HepG2 (cell line): ENCODE measurements at regions not wholly inside any gene's neighbourhood (a gene's known extent, or its start where the extent isn't known, plus 50 kb on each side); places are given as distances from the start of the nearest gene placed in this dataset.

ENCODE experiments used
- ATAC-seq: fragments of 200-7000 bp; cut with Tn5 transposase; 3 replicates; pipeline ENCODE4 v1.9.1; 2020; ENCODE audit warnings: mild to moderate bottlenecking, moderate library complexity
- BruUV-seq: library from RNA; stranded (reverse); fragments of 400-500 nt; replicated peaks from 2 replicates; lab custom pipeline; 2021; lab: Mats Ljungman, UMichigan
- CTCF ChIA-PET: fragments of 300-600 bp; formaldehyde crosslinking; extraction: SDS; loops from one replicate; lab custom pipeline; 2021; ENCODE audit warnings: low total read pairs, inconsistent platforms, low intra/inter-chr PET ratio; lab: Yijun Ruan, JAX
- POLR2A ChIA-PET: fragments of 350-600 bp; sonication (Branson Sonifier 250); formaldehyde crosslinking; loops from one replicate; lab custom pipeline; 2020; ENCODE audit warnings: antibody characterized with exemption, inconsistent platforms; lab: Yijun Ruan, JAX
- DNase-seq: peaks from one replicate; pipeline ENCODE4 v3.0.0-alpha.2; 2015; ENCODE audit warnings: low spot score
- FAIRE-seq: peaks from 3 replicates; lab custom pipeline; 2011; peaks lifted over from hg19 to GRCh38; lab: Jason Lieb, UNC
- H2AFZ ChIP-seq: one replicate; pipeline ENCODE4 v1.6.1; 2011; ENCODE audit warnings: low read length, inconsistent platforms
- H3K27ac ChIP-seq: fragments of 300-600 bp; 3 replicates; pipeline ENCODE4 v1.8.0; 2011; ENCODE audit warnings: mixed run types, mild to moderate bottlenecking, mixed read lengths, low read length, inconsistent platforms; ENCODE audit not compliant: insufficient read depth; ENCODE audit errors: extremely low read length
- H3K27me3 ChIP-seq, 2 experiments: fragments of 200-600 bp in 1 of 2; 2 replicates in 1 of 2; 3 replicates in 1 of 2; pipeline versions ENCODE4 v1.6.0 to v1.8.0; 2011; ENCODE audit warnings: low read length in 2 of 2, mild to moderate bottlenecking in 2 of 2, moderate library complexity in 2 of 2, inconsistent platforms in 1 of 2; ENCODE audit not compliant: insufficient read depth in 2 of 2, control insufficient read depth in 1 of 2
- H3K36me3 ChIP-seq, 2 experiments: fragments of 200-600 bp in 1 of 2; replicated peaks in 1 of 2; 2 replicates in 1 of 2; 3 replicates in 1 of 2; pipeline versions ENCODE4 v1.5.1 to v1.8.0; 2011; ENCODE audit warnings: low read length in 2 of 2, inconsistent platforms in 1 of 2; ENCODE audit not compliant: insufficient read depth in 2 of 2, control insufficient read depth in 1 of 2
- H3K4me1 ChIP-seq: 2 replicates; pipeline ENCODE4 v1.5.1; 2012; ENCODE audit warnings: low read length, inconsistent platforms; ENCODE audit not compliant: insufficient read depth
- H3K4me2 ChIP-seq: 2 replicates; pipeline ENCODE4 v1.6.0; 2011; ENCODE audit warnings: low read depth, low read length, inconsistent platforms
- H3K4me3 ChIP-seq, 3 experiments: fragments of 200-600 bp in 1 of 3; sonication (generic), shearing (Covaris generic) in 1 of 3; replicated peaks in 1 of 3; 2 replicates each; pipeline ENCODE4 v1.5.1; 2011 to 2016; ENCODE audit warnings: low read length in 3 of 3, inconsistent platforms in 2 of 3, low read depth in 2 of 3, mild to moderate bottlenecking in 2 of 3, control low read depth in 1 of 3, mixed read lengths in 1 of 3; ENCODE audit not compliant: insufficient read depth in 1 of 3
- H3K79me2 ChIP-seq: one replicate; pipeline ENCODE4 v1.6.1; 2011; ENCODE audit warnings: low read length, inconsistent platforms; ENCODE audit not compliant: insufficient read depth
- H3K9ac ChIP-seq: 2 replicates; pipeline ENCODE4 v1.6.0; 2011; ENCODE audit warnings: mild to moderate bottlenecking, low read depth, low read length, inconsistent platforms; ENCODE audit not compliant: insufficient read depth
- H3K9me3 ChIP-seq: 2 replicates; pipeline ENCODE4 v1.5.1; 2012; ENCODE audit warnings: mild to moderate bottlenecking, low read length
- H4K20me1 ChIP-seq: 2 replicates; pipeline ENCODE4 v1.6.0; 2011; ENCODE audit warnings: inconsistent platforms, mild to moderate bottlenecking, low read length, moderate library complexity; ENCODE audit not compliant: insufficient read depth
- BCLAF1 ChIP-seq: fragments of 450-650 bp; IDR thresholded peaks from 2 replicates; pipeline ENCODE4 v1.6.1; 2017; ENCODE audit warnings: mild to moderate bottlenecking
- CREB1 ChIP-seq, 2 experiments: fragments of 450-650 bp in 1 of 2; IDR thresholded peaks; 2 replicates each; pipeline ENCODE4 v1.6.1; 2016 to 2017; ENCODE audit warnings: control low read depth in 1 of 2, mild to moderate bottlenecking in 1 of 2, missing compliant biosample characterization in 1 of 2, missing genetic modification characterization in 1 of 2
- DPF2 ChIP-seq: sonication (generic); formaldehyde crosslinking; IDR thresholded peaks from 2 replicates; pipeline ENCODE4 v1.4.0; 2020; ENCODE audit warnings: mild to moderate bottlenecking, low read depth, missing genetic modification reagents, borderline replicate concordance
- HDAC1 ChIP-seq: sonication (generic); formaldehyde crosslinking; IDR thresholded peaks from 2 replicates; pipeline ENCODE4 v1.5.1; 2020; ENCODE audit warnings: mild to moderate bottlenecking, missing genetic modification reagents
- HES4 ChIP-seq: sonication (generic); formaldehyde crosslinking; IDR thresholded peaks from 2 replicates; pipeline ENCODE4 v1.9.0; 2021; ENCODE audit warnings: mild to moderate bottlenecking, missing genetic modification reagents, borderline replicate concordance
- IKZF1 ChIP-seq: fragments of 450-650 bp; IDR thresholded peaks from 2 replicates; pipeline ENCODE4 v1.7.1; 2016
- MIER3 ChIP-seq: IDR thresholded peaks from 2 replicates; pipeline ENCODE4 v1.6.1; 2016; ENCODE audit warnings: missing compliant biosample characterization, borderline replicate concordance
- ONECUT2 ChIP-seq: sonication (generic); formaldehyde crosslinking; IDR thresholded peaks from 2 replicates; pipeline ENCODE4 v1.4.0; 2020; ENCODE audit warnings: missing genetic modification reagents
- SMAD9 ChIP-seq: sonication (generic); formaldehyde crosslinking; IDR thresholded peaks from 2 replicates; pipeline ENCODE4 v1.5.1; 2020; ENCODE audit warnings: mild to moderate bottlenecking, missing genetic modification reagents
- SNAI1 ChIP-seq: sonication (generic); formaldehyde crosslinking; IDR thresholded peaks from 2 replicates; pipeline ENCODE4 v1.5.0; 2020; ENCODE audit warnings: mild to moderate bottlenecking, missing genetic modification reagents, borderline replicate concordance
- SOX5 ChIP-seq: IDR thresholded peaks from 2 replicates; pipeline ENCODE4 v1.6.1; 2016; ENCODE audit warnings: borderline replicate concordance
- YEATS2 ChIP-seq: sonication (generic); formaldehyde crosslinking; IDR thresholded peaks from 2 replicates; pipeline ENCODE4 v1.4.0; 2020; ENCODE audit warnings: missing genetic modification reagents, borderline replicate concordance
- YY1 ChIP-seq: IDR thresholded peaks from 2 replicates; pipeline ENCODE4 v1.6.1; 2011; ENCODE audit warnings: low read length, low read depth, moderate library complexity, mild to moderate bottlenecking; ENCODE audit not compliant: insufficient read depth, insufficient replicate concordance
- ZFP82 ChIP-seq: sonication (generic); formaldehyde crosslinking; IDR thresholded peaks from 2 replicates; pipeline ENCODE4 v1.5.1; 2020; ENCODE audit warnings: mild to moderate bottlenecking, missing genetic modification reagents, borderline replicate concordance
- ZNF17 ChIP-seq: sonication (generic); formaldehyde crosslinking; IDR thresholded peaks from 2 replicates; pipeline ENCODE4 v1.5.0; 2020; ENCODE audit warnings: mild to moderate bottlenecking, missing genetic modification reagents
- ZNF781 ChIP-seq: sonication (generic); formaldehyde crosslinking; IDR thresholded peaks from 2 replicates; pipeline ENCODE4 v1.5.1; 2020; ENCODE audit warnings: borderline replicate concordance, mild to moderate bottlenecking, missing genetic modification reagents; ENCODE audit errors: not compliant biosample characterization
- WGBS: methylation state at CpG from one replicate; pipeline ENCODE4 v1.1.6; 2017; ENCODE audit warnings: low lambda C conversion rate; 5-methylcytosine and 5-hydroxymethylcytosine counted together
- in situ Hi-C: cut with HindIII; loops from 2 replicates; pipeline ENCODE4 v1.10.0; 2017; ENCODE audit warnings: low pct_unique_long_range_greater_than_20kb; ENCODE audit not compliant: extremely low pct_ligation_motif_present
- intact Hi-C: fragments of 100-400 bp; cut with micrococcal nuclease; formaldehyde crosslinking; loops from one replicate; pipeline ENCODE4 v1.10.0; 2022; ENCODE audit not compliant: unreplicated experiment

DNA sequence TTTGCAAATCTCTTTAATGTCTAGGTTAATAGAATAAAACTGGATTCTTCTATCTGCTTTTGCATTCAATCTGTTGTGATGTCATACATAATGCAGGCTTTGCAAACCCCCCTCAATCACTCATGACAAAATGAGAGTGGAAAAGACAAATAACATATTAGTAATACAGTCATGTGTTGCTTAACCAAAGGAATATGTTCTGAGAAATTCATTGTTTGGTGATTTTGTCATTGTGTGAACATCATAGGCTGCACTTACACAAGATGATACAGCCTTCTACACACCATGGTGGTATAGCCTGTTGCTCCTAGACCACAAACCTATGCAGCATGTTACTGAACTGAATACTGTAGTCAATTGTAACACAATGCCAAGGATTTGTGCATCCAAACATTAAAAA lies 87.3 kb upstream of the SEC61G start:
- no peaks in the 10 kb centered on the region for H3K36me3 ChIP-seq
- no peak for DNase-seq
- H2AFZ ChIP-seq: no peak overlapping the region
- no peak for ATAC-seq
- H3K4me1 ChIP-seq: peaks cover 17% of the 10 kb centered on the region
- no peak overlapping the region for H3K27ac ChIP-seq
- H3K9ac ChIP-seq: no peak overlapping the region
- no peaks in the 10 kb centered on the region for H3K79me2 ChIP-seq
- H4K20me1 ChIP-seq: no peaks in the 10 kb centered on the region
- in situ Hi-C loops (no loop called here), intact Hi-C loops (no loop called here)
- TF ChIP-seq YY1: no peak
- TF ChIP-seq CREB1 (IDR thresholded peaks at IDR 0.05): peak; percentile 23; the same call in 1 of the 2 replicates
- TF ChIP-seq CREB1 (CRISPR knock-in tag; IDR thresholded peaks at IDR 0.05): no peak
- ChIA-PET POLR2A (no interaction called here), CTCF (no interaction called here)
- FAIRE-seq: no peak
- BruUV-seq: no TSS peak
- no peak overlapping the region for H3K4me3 ChIP-seq
- no peak overlapping the region for H3K4me2 ChIP-seq
- H3K27me3 ChIP-seq: no peaks in the 10 kb centered on the region
- no peaks in the 10 kb centered on the region for H3K9me3 ChIP-seq

GRCh38 chr7:54847921-54848320 lies 88.9 kb upstream of the SEC61G start:
- in situ Hi-C loops (no loop called here), intact Hi-C loops (no loop called here)
- no peaks in the 10 kb centered on the region for H4K20me1 ChIP-seq
- H3K4me1 ChIP-seq: 0 out of 2 replicates have a peak, but pooled peaks cover under 1% of the 10 kb centered on the region
- no peak for DNase-seq
- H3K9ac ChIP-seq: no peak overlapping the region
- H3K4me2 ChIP-seq: no peak overlapping the region
- CTCF ChIA-PET: no interaction called here
- H3K27ac ChIP-seq: no peak overlapping the region
- no peak for TF ChIP-seq SNAI1 (CRISPR knock-in tag)
- no peak for TF ChIP-seq HDAC1 (CRISPR knock-in tag)
- TF ChIP-seq ZNF781 (CRISPR knock-in tag): no peak
- TF ChIP-seq ONECUT2 (CRISPR knock-in tag): no peak
- TF ChIP-seq SOX5: no peak
- no peak for TF ChIP-seq HES4 (CRISPR knock-in tag)
- TF ChIP-seq YEATS2 (CRISPR knock-in tag): no peak
- no peak for TF ChIP-seq ZFP82
- no peak for TF ChIP-seq SMAD9 (CRISPR knock-in tag)
- TF ChIP-seq IKZF1: no peak
- TF ChIP-seq BCLAF1: no peak
- no peak for TF ChIP-seq DPF2
- TF ChIP-seq ZNF17 (CRISPR knock-in tag): no peak
- TF ChIP-seq MIER3 (CRISPR knock-in tag): no peak
- no TSS peak for BruUV-seq
- H3K27me3 ChIP-seq: no peaks in the 10 kb centered on the region
- no peaks in the 10 kb centered on the region for H3K9me3 ChIP-seq
- no peak overlapping the region for H2AFZ ChIP-seq
- ATAC-seq: no peak
- H3K36me3 ChIP-seq: no peaks in the 10 kb centered on the region
- WGBS: 3% methylated on average over 1 of the region's 1 CpG
- no peak for FAIRE-seq
- H3K4me3 ChIP-seq: no peak overlapping the region
- no peaks in the 10 kb centered on the region for H3K79me2 ChIP-seq
- POLR2A ChIA-PET: no interaction called here
